ENCODE measurements at regions not wholly inside any gene's neighbourhood (a gene's known extent, or its start where the extent isn't known, plus 50 kb on each side); places are given as distances from the start of the nearest gene placed in this dataset.

- Histone ChIP-seq H3K27ac (no peak overlapping the region), H3K4me3 (no peak overlapping the region)
- no peak for DNase-seq (ENCODE audit: low spot score)
- TF ChIP-seq, protein P1, sequence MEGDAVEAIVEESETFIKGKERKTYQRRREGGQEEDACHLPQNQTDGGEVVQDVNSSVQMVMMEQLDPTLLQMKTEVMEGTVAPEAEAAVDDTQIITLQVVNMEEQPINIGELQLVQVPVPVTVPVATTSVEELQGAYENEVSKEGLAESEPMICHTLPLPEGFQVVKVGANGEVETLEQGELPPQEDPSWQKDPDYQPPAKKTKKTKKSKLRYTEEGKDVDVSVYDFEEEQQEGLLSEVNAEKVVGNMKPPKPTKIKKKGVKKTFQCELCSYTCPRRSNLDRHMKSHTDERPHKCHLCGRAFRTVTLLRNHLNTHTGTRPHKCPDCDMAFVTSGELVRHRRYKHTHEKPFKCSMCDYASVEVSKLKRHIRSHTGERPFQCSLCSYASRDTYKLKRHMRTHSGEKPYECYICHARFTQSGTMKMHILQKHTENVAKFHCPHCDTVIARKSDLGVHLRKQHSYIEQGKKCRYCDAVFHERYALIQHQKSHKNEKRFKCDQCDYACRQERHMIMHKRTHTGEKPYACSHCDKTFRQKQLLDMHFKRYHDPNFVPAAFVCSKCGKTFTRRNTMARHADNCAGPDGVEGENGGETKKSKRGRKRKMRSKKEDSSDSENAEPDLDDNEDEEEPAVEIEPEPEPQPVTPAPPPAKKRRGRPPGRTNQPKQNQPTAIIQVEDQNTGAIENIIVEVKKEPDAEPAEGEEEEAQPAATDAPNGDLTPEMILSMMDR (IDR thresholded peaks at IDR 0.05): no peak
Observed at GRCh38 chr3:117721866-117722265, 1012.3 kb downstream of the TUSC7 start.

DNA sequence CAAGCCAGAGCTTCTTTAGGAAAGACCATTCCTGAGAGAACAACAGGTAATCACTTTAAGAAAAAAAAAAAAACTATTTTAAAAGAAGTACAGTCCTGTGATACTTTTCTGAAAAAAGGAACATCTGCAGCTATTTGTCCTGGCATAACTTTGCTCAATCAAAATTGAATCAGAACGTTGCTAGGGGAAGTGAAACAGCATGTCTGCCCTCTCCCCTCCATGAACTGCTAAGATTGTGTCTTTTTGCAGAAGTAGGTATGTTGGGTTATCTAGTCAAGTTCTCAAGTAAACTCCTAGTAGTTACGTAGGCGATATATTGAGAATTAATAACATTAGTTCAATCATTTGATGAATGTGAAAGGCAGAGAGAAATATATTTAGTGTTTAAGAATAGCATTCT, 1013.3 kb downstream of the TUSC7 start:
- TF ChIP-seq, protein P1 (IDR thresholded peaks at IDR 0.05): no peak
- DNase-seq (ENCODE audit: low spot score): no peak
- H3K27ac ChIP-seq: no peak overlapping the region
- H3K4me3 ChIP-seq: no peak overlapping the region

GRCh38 chr3:117723825-117724224, 1014.2 kb downstream of the TUSC7 start:
- DNase-seq (ENCODE audit: low spot score): no peak
- Histone ChIP-seq H3K4me3 (no peak overlapping the region), H3K27ac (no peak overlapping the region)
- TF ChIP-seq, protein P1 (IDR thresholded peaks at IDR 0.05): no peak

DNA sequence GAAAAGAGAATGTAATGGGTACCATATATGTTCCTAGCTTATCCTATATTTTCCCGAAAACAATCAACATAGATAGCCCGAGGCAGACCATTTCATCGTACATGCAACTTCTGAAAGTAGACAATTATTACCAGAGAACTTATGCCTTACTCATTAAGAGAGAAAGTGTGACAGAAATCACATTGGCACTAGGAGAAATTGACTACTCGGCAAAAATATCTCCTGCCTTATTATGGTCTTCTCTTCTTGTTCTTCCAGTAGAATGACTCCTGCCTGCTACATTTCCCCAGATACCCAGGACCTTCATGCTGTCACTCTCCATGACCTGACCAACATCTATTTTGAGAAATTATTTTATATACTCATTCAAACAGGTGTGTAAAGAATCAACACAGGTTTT, 1015.7 kb downstream of the TUSC7 start:
- Histone ChIP-seq H3K27ac (no peak overlapping the region), H3K4me3 (no peak overlapping the region)
- TF ChIP-seq, protein P1 (IDR thresholded peaks at IDR 0.05): no peak
- no peak for DNase-seq (ENCODE audit: low spot score)

DNA sequence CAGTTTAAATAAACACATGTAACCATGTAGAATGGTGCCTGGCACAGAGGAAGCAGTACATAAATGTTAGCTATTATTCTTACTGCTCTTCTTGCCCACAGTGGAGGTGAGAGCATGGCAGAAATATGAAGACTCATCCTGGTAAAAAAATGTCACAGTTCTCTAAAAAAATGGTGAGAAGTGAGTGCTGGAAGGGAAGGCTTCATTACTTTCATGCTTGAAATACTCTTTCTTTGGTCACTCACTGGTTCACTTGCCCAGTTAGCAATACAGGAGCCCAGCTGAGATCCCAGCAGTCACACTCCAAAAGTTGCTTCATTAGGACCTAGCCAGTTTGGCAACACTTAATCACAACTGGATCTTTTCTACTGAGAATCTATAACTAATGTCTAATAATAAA, 1017.2 kb downstream of the TUSC7 start:
- TF ChIP-seq, protein P1 (IDR thresholded peaks at IDR 0.05): no peak
- H3K4me3 ChIP-seq: no peak overlapping the region

GRCh38 chr3:117728226-117728625, 1018.6 kb downstream of the TUSC7 start:
- no peak overlapping the region for H3K4me3 ChIP-seq
- no peak overlapping the region for H3K27ac ChIP-seq
- DNase-seq (ENCODE audit: low spot score): no peak
- TF ChIP-seq, protein P1 (IDR thresholded peaks at IDR 0.05): no peak

More for the DNA sequence above, 1017.2 kb downstream of the TUSC7 start:
- H3K27ac ChIP-seq: no peak overlapping the region
- DNase-seq (ENCODE audit: low spot score): no peak

DNA sequence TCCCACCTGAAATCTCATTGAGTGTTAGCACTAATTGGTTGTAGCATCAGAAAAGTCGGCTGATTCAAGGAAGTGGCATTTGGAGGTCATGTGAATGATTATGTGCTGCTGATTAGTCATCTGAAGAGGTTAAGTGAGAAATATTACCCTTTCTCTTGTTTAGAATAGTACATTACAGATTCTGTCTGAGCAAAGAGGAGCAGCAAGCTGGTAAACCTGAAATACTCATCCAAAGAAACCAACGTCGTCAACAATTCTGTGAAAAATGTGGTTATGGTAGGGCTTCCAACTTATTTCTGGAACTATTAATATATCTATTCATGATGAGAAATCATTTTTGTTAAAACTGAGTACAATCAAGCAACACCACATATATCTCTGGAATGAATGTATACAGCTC, 1024.9 kb downstream of the TUSC7 start:
- TF ChIP-seq, protein P1 (IDR thresholded peaks at IDR 0.05): no peak
- no peak for DNase-seq (ENCODE audit: low spot score)

More for the DNA sequence above, 1024.9 kb downstream of the TUSC7 start:
- Histone ChIP-seq H3K4me3 (no peak overlapping the region), H3K27ac (no peak overlapping the region)

Measured in coronary artery (tissue), 2 donors.